ENCODE measurements at regions not wholly inside any gene's neighbourhood (a gene's known extent, or its start where the extent isn't known, plus 50 kb on each side); places are given as distances from the start of the nearest gene placed in this dataset.
"Not testable (repeated sequence)": the region's sequence is repeated elsewhere in the genome, so short reads cannot be mapped to it uniquely, and the experiment has no call there.

DNA sequence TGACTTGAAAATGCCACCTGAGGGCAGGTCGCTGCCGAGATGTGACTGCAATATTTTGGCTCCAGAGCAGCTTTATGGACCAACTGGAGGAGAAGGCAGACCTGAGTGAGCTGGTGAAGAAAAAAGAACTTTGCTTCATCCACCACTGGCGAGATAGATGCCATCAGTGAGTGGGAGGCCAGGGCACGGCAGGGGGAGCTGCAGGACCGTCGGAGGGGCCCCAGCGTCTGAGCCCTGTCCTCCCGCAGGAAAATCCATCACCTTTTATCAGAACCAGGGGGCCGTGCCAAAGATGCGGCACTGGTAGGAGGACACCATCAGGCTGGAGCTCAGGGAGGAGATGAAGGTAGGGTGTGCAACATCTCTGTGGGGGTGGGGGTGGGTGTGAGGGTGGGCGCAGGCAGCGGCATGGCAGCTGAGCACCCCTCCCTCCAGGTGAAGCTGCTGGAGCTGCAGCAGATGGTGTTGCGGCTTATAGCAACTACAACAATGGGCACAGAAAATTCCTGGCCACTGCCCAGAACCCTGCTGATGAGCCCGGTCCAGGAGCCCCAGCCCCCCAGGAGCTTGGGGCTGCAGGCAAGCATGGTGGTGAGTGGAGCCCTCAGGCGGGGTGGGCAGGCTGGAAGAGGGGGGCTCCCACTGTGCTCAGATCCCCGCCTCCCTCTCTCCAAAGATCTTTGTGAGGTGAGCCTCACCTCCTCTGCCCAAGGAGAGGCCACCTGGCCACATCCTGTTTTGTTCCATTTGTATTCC is 102.4 kb upstream of the FAN1 start:
- not testable (repeated sequence) for H3K4me3 ChIP-seq (ENCODE audit: low read depth, low read length)
- TF ChIP-seq, protein P1, sequence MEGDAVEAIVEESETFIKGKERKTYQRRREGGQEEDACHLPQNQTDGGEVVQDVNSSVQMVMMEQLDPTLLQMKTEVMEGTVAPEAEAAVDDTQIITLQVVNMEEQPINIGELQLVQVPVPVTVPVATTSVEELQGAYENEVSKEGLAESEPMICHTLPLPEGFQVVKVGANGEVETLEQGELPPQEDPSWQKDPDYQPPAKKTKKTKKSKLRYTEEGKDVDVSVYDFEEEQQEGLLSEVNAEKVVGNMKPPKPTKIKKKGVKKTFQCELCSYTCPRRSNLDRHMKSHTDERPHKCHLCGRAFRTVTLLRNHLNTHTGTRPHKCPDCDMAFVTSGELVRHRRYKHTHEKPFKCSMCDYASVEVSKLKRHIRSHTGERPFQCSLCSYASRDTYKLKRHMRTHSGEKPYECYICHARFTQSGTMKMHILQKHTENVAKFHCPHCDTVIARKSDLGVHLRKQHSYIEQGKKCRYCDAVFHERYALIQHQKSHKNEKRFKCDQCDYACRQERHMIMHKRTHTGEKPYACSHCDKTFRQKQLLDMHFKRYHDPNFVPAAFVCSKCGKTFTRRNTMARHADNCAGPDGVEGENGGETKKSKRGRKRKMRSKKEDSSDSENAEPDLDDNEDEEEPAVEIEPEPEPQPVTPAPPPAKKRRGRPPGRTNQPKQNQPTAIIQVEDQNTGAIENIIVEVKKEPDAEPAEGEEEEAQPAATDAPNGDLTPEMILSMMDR (IDR thresholded peaks at IDR 0.05; ENCODE audit: low read depth, low read length) = peak; percentile 27; the same call in 1 of the 2 replicates

DNA sequence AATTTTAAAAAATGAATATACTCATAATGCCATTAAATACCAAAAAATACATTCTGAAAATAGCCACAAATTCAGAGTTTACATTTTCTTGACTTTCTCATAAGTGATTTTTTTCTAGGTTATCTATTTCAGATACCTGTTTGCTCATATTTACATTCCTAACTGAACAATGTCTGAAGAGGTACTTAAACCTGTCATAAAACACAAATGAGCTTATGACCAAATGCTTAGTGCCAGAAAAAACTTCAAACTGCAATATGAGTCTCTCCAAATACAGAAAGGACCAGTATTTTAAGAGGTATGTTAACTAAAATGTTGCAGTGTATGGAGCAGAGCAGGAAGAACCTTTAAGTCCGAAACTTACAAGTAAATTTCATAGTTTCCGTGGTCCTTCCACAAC is 101.7 kb upstream of the FAN1 start:
- H3K4me3 ChIP-seq (ENCODE audit: low read depth, low read length) = not testable (repeated sequence)

DNA sequence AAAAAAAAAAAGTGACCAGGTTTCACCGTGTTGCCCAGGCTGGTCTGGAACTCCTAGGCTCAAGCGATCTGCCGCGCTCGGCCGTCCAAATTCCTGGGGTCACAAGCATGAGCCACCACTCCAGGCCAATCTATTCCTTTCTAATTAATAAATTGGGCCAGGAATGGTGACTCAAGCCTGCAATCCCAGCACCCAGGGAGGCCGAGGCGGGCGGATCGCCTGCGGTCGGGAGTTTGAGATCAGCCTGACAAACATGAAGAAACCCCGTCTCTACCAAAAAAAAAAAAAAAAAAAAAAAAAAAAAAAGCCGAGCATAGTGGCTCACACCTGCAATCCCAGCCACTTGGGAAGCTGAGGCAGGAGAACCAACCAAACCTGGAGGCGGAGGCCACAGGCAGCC is 100.0 kb upstream of the FAN1 start:
- not testable (repeated sequence) for H3K4me3 ChIP-seq (ENCODE audit: low read depth, low read length)

DNA sequence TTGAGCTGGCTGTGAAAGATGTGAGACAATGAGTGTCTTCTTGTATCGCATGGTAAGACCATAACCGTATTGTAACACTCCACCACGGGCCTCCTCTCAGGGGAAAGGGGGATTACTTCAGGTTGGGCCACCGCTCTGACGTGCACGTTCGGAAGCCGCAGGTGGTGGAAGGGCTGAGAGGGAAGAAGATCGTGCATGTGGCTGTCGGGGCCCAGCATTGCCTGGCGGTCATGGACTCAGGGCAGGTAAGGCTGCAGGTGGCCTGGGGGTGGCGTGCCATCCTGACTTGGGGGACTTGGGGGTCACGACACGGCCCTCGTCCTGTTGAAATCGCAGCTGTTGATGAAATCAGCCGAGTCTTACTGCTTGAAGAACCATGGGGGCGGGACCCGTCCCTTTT is 87.3 kb upstream of the FAN1 start:
- no peak overlapping the region for H3K4me3 ChIP-seq (ENCODE audit: low read depth, low read length)
- TF ChIP-seq, protein P1 (IDR thresholded peaks at IDR 0.05; ENCODE audit: low read depth, low read length) = no peak

DNA sequence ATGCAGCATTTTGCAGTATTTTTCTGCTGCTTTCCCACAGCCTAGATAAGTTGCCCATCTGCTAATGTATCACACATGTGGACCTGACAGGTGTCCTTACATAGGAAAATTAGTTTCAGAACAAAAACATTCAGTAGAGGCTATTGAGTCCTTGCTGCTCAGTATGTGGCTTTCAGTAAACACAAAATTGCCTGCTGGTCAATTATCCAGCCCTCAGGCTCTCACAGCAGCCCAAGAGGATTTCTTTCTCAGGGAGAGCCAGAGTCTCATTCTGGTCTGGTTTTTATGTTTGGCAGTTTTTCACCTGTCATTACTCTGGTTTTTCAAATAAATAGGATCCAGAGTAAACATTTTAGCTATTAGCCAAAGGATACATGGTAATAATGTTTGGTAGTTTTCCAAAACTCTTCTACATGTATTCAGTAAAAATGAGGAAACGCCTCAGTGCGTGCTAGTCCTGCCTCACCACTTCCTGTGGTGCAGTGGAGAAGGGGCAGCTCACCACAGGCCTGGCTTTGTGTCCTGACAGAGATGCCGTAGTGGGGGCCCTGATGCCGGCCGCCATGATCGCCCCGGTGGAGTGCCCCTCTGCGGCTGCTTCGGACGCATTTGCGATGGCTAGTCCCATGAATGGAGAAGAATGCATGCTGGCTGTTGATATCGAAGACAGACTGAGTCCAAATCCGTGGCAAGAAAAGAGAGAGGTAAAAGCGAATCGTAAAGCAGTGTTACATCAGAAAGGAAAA is 80.5 kb upstream of the FAN1 start:
- not testable (repeated sequence) for H3K4me3 ChIP-seq (ENCODE audit: low read depth, low read length)

DNA sequence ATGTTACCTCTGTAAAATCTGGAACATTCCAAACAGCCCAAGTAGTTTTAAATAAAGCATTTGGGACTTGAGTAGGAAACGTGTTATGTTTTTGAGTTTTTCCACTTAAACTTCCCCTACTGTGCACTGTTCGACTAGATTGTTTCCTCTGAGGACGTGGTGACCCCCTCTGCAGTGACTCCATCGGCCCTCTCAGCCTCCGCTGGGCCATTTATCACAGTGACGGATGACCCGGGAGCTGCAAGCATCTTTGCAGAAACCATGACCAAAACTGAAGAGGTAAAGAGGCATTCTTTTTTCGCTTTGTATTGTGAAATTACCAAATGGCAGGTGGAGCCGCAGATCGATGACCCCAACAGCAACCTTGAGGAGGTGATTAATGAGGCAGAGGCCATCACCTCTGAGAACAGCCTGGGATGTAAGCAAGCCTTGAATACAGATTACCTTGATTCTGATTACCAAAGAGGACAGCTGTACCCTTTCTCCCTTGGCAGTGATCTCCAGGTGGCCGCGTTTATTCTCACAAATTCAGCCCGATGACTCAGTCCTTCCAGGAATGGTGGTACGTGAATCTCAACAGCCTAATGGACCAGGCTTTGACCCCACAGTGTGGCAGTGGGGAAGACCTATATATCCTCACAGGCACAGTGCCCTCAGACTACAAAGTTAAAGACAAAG is 79.1 kb upstream of the FAN1 start:
- TF ChIP-seq, protein P1 (IDR thresholded peaks at IDR 0.05; ENCODE audit: low read depth, low read length) = no peak
- H3K4me3 ChIP-seq (ENCODE audit: low read depth, low read length) = no peak overlapping the region

DNA sequence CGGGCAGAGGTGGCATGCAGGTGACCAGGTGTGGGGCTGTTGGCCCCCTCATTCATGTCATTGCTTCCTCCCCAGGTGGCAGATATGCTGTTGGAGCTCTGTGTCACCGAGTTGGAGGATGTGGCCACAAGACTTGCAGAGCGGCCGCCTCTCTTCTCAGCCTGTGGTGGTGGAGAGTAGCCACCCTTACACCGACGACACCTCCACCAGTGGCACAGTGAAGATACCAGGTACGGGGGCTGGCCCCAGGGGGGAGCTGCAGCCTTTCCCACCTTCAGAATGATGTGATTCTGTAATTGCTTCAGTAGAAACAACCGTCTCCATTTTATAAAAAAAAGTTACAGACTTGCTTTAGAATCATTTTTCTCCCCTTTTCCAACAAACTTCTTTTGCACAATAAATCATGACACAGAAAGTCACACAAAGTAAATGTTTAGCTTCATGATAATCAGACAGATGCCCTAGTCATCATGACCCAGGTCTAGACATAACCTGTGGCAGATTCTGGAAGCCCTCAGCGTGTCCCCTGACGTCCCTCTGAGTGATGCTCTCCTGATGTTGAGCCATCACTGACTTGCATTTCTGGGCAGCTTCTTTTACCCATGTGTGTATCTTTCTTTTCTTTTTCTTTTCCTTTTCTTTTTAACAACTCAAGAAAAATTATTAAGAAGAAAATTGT is 76.0 kb upstream of the FAN1 start:
- TF ChIP-seq, protein P1 (IDR thresholded peaks at IDR 0.05; ENCODE audit: low read depth, low read length) = no peak
- H3K4me3 ChIP-seq (ENCODE audit: low read depth, low read length) = no peak overlapping the region

DNA sequence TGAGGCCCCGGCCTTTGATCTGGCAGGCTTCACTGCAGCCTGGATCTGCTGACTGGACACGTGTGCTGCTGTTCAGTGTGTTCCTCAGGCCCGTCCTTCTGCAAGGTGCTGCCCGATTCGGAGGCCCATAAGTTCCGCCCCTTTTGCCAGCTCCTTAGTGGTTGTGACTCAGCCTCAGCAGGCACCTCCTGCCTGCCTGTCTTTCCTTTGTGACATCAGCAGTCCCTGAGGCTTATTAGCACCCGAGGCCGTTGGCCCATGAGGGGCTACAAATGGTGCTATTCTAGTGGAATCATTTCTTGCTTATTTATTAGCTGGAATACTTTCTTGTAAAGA is 75.4 kb upstream of the FAN1 start:
- H3K4me3 ChIP-seq (ENCODE audit: low read depth, low read length) = not testable (repeated sequence)

DNA sequence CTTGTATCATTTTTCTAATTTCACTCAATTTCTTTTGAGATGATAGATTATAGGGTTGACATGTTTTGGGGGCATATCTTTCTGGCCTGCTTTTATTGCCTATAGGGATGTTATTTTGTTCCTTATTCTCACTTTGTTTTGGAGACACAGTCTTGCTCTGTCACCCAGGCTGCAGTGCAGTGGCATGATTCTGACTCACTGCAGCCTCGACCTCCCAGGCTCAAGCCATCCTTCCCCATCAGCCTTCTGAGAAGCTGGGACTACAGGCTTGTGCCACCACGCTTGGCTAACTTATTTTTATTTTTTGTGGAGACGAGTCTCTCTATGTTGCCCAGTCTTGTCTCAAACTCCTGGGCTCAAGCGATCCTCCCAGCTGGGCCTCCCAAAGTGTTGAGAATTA is 72.8 kb upstream of the FAN1 start:
- TF ChIP-seq, protein P1 (IDR thresholded peaks at IDR 0.05; ENCODE audit: low read depth, low read length) = no peak
- no peak overlapping the region for H3K4me3 ChIP-seq (ENCODE audit: low read depth, low read length)

DNA sequence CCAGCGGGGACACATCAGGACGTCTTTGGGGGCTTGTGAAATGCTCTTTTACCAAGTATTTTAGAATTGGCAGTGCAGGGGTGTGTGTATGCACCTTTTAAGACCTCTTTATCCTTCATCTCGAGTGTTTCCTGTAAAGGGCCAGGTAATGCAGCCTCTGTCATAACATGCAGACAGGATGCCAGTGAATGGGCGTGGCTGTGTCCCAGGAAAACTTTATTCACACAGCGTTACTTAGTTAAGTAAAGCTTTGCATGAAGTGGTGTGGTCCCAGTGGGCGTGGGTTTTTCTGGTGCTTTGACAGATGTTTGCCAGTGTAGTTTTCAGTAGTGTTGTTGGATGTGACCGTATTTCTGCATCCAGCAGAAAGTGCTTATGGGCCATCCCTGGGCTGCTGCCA is 70.3 kb upstream of the FAN1 start:
- not testable (repeated sequence) for H3K4me3 ChIP-seq (ENCODE audit: low read depth, low read length)

DNA sequence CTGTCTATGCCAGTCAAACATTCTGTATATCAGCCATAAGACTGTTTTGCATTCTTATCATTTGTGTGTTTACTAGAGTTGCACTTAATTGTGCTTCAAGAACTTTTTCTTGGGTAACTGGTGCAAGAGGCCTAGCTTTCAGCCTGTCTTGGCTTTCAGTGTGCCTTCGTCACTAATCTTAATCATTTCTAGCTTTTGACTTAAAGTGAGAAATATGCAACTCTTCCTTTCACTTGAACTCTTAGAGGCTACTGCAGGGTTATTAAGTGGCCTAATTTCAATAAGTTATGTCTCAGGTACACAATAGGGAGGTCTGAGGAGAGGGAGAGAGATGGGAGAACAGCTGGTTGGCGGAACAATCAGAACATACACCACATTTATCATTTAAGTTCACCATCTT is 62.1 kb upstream of the FAN1 start:
- not testable (repeated sequence) for H3K4me3 ChIP-seq (ENCODE audit: low read depth, low read length)

DNA sequence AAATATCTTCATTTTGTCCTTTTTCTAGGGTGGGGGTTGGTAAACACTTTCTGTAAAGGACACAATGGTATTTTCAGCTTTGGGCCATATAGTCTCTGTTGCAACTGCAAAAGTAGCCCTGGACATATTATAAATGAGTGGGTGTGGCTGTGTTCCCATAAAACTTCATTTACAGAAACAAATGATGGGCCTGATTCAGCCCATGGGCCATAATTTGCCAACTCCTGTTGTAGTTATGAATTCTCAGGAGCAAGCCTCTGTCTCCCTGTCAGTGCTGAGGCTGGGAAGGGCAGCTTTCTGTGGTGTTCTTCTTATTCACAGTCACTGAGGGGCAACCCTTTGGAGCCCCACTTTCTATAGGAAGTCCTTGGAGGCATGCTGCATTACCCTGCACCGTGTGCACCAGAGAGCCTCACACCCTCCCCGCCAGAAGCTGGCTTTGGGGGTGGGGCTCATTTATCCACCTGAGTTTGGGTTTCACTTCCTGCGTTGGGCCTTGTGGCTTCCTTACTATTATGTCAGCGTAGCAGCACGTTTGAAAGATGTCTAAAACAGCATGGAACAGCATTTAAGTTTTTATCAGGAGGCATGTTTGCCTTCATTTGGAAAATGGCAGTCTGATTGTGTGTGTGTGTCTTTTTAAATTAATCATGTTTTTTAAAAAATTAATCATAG is 60.8 kb upstream of the FAN1 start:
- H3K4me3 ChIP-seq (ENCODE audit: low read depth, low read length) = not testable (repeated sequence)

DNA sequence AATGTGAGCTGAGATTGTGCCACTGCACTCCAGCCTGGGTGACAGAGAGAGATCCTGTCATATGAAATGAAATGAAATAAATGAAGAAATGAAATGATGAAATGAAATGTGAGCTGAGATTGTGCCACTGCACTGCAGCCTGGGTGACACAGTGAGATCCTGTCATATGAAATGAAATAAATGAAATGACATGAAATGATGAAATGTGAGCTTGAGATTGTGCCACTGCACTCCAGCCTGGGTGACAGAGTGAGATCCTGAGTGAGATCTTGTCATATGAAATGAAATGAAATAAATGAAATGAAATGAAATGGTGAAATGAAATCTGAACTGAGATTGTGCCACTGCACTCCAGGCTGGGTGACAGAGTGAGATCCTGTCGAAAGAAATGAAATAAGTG is 58.2 kb upstream of the FAN1 start:
- not testable (repeated sequence) for H3K4me3 ChIP-seq (ENCODE audit: low read depth, low read length)
